ENCODE measurements at regions not wholly inside any gene's neighbourhood (a gene's known extent, or its start where the extent isn't known, plus 50 kb on each side); places are given as distances from the start of the nearest gene placed in this dataset.

- TF ChIP-seq CTCF (conservative IDR thresholded peaks at IDR 0.05 in 1 of 2, IDR thresholded peaks at IDR 0.05 in 1 of 2; ENCODE audit: low read depth in 1 of 2, low read length in 2 of 2) = no peak
- no peak for TF ChIP-seq EZH2 (IDR thresholded peaks at IDR 0.05; ENCODE audit: low read length, missing control alignments)
These were observed 132.2 kb downstream of the EFNB2 start for GRCh38 chr13:106403280-106403679.
